Testis (tissue), 2 donors: ENCODE measurements at regions not wholly inside any gene's neighbourhood (a gene's known extent, or its start where the extent isn't known, plus 50 kb on each side); places are given as distances from the start of the nearest gene placed in this dataset.
A peak's percentile ranks its signal among the peaks of the same experiment; 100 is the strongest.

ENCODE experiments used
- DNase-seq: peaks from one replicate; pipeline ENCODE4 v3.0.0-alpha.2; 2019
- H3K27ac ChIP-seq, 2 donors: fragments of 200-600 bp; sonication (generic); one replicate each; pipeline ENCODE4 v1.5.1; 2019
- H3K27me3 ChIP-seq: fragments of 200-600 bp; sonication (generic); one replicate; pipeline ENCODE4 v1.5.1; 2019
- H3K36me3 ChIP-seq: fragments of 200-600 bp; sonication (generic); one replicate; pipeline ENCODE4 v1.5.1; 2017; ENCODE audit warnings: low read depth; ENCODE audit errors: missing control alignments
- H3K4me1 ChIP-seq: fragments of 200-600 bp; sonication (generic); one replicate; pipeline ENCODE4 v1.5.1; 2019
- H3K4me3 ChIP-seq, 2 donors: fragments of 200-600 bp; sonication (generic); one replicate each; pipeline ENCODE4 v1.5.1; 2017 to 2019
- H3K9me3 ChIP-seq: fragments of 200-600 bp; sonication (generic); one replicate; pipeline ENCODE4 v1.5.1; 2017
- CTCF ChIP-seq, 3 experiments: fragments of 450-650 bp in 2 of 3; fragments of 200-600 bp in 1 of 3; sonication (generic) in 1 of 3; IDR thresholded peaks; one replicate each; pipeline ENCODE4 v1.5.1; 2016 to 2019; ENCODE audit warnings: antibody characterized with exemption in 3 of 3, mild to moderate bottlenecking in 2 of 3, moderate library complexity in 1 of 3
- POLR2A ChIP-seq: fragments of 450-650 bp; IDR thresholded peaks from one replicate; pipeline ENCODE4 v1.6.1; 2017; ENCODE audit warnings: antibody characterized with exemption, mild to moderate bottlenecking, moderate library complexity
- WGBS, 2 donors: methylation state at CpG; one replicate each; pipeline ENCODE4 v1.1.5; 2018; 5-methylcytosine and 5-hydroxymethylcytosine counted together
- intact Hi-C: fragments of 100-400 bp; cut with DNase I; formaldehyde crosslinking; loops from one replicate; pipeline ENCODE4 v1.15.1; 2023; ENCODE audit warnings: low total_unique reads

GRCh38 chr1:184911103-184911745 is 63.1 kb downstream of the NIBAN1 start:
- intact Hi-C loops: no loop called here
- WGBS, 2 donors: 77 to 86% methylated on average over 1 of the region's 1 CpG
- no peak for TF ChIP-seq CTCF (IDR thresholded peaks at IDR 0.05)
- no peak for TF ChIP-seq POLR2A
- H3K4me3 ChIP-seq: no peak overlapping the region
- H3K4me1 ChIP-seq: no peaks in the 10 kb centered on the region
- no peak overlapping the region for H3K27ac ChIP-seq
- no peaks in the 10 kb centered on the region for H3K36me3 ChIP-seq
- no peaks in the 10 kb centered on the region for H3K27me3 ChIP-seq
- no peaks in the 10 kb centered on the region for H3K9me3 ChIP-seq
- DNase-seq: no peak

- no peak overlapping the region for H3K4me3 ChIP-seq
- H3K4me1 ChIP-seq: no peaks in the 10 kb centered on the region
- 40 to 57% methylated on average over 3 of the region's 3 CpGs for WGBS, 2 donors
- H3K9me3 ChIP-seq: no peaks in the 10 kb centered on the region
- H3K36me3 ChIP-seq: no peaks in the 10 kb centered on the region
- H3K27me3 ChIP-seq: no peaks in the 10 kb centered on the region
- no peak for TF ChIP-seq CTCF (IDR thresholded peaks at IDR 0.05)
- TF ChIP-seq POLR2A: no peak
- H3K27ac ChIP-seq: no peak overlapping the region
- intact Hi-C loops: no loop called here
- peak; percentile 49 for DNase-seq
Measured at GRCh38 chr1:184910691-184911091, 63.6 kb downstream of the NIBAN1 start.

GRCh38 chr1:184910005-184910404 is 64.3 kb downstream of the NIBAN1 start:
- TF ChIP-seq CTCF (IDR thresholded peaks at IDR 0.05) (no peak), POLR2A (no peak)
- no peaks in the 10 kb centered on the region for H3K4me1 ChIP-seq
- H3K27me3 ChIP-seq: no peaks in the 10 kb centered on the region
- no peak overlapping the region for H3K27ac ChIP-seq
- intact Hi-C loops: no loop called here
- H3K9me3 ChIP-seq: no peaks in the 10 kb centered on the region
- 75 to 87% methylated on average over 2 of the region's 2 CpGs for WGBS, 2 donors
- DNase-seq: no peak
- H3K36me3 ChIP-seq: no peaks in the 10 kb centered on the region
- no peak overlapping the region for H3K4me3 ChIP-seq

GRCh38 chr1:184909019-184909418 is 65.3 kb downstream of the NIBAN1 start:
- H3K27me3 ChIP-seq: no peaks in the 10 kb centered on the region
- H3K27ac ChIP-seq: peak overlapping the region in 1 of 2 donors; percentile 3
- no peaks in the 10 kb centered on the region for H3K4me1 ChIP-seq
- no peaks in the 10 kb centered on the region for H3K36me3 ChIP-seq
- TF ChIP-seq CTCF (IDR thresholded peaks at IDR 0.05) (no peak), POLR2A (no peak)
- no peak for DNase-seq
- intact Hi-C loops: no loop called here
- H3K9me3 ChIP-seq: no peaks in the 10 kb centered on the region
- no peak overlapping the region for H3K4me3 ChIP-seq

DNA sequence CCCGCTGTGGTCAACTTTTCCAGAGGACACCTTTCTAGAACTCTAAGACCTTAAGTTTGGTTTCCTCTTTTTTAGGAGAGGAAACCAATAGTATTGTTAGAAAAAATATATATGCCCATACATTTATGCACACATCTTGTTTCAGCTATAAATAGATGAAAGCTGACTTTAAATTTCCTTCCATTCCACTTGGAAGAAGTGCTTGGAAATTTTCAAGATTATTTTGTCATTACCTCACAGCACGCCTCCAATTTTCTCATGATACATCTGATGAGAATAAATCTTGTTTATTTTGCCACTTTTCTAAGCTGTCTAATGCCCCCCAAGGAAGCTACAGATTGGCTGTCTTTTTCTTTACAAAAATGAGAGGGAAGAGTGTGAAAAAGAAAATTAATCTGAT is 65.8 kb downstream of the NIBAN1 start:
- DNase-seq: no peak
- TF ChIP-seq CTCF (IDR thresholded peaks at IDR 0.05) (no peak), POLR2A (no peak)
- H3K27ac ChIP-seq: peak overlapping the region in 1 of 2 donors; percentile 3
- intact Hi-C loops: no loop called here
- H3K27me3 ChIP-seq: no peaks in the 10 kb centered on the region
- H3K4me1 ChIP-seq: no peaks in the 10 kb centered on the region
- no peak overlapping the region for H3K4me3 ChIP-seq
- no peaks in the 10 kb centered on the region for H3K9me3 ChIP-seq
- H3K36me3 ChIP-seq: no peaks in the 10 kb centered on the region
- WGBS, 2 donors: 83 to 86% methylated on average over 2 of the region's 2 CpGs
